ENCODE measurements at regions not wholly inside any gene's neighbourhood (a gene's known extent, or its start where the extent isn't known, plus 50 kb on each side); places are given as distances from the start of the nearest gene placed in this dataset.

- POLR2A ChIA-PET (ENCODE audit: unreplicated experiment) = no interaction called here
- TF ChIP-seq EZH2phosphoT487 (IDR thresholded peaks at IDR 0.05; ENCODE audit: borderline replicate concordance, low read length) (no peak), CTCF (conservative IDR thresholded peaks at IDR 0.05; ENCODE audit: low read depth, low read length) (no peak), EZH2 (IDR thresholded peaks at IDR 0.05; ENCODE audit: low read length, unreplicated experiment) (no peak)
Observed at GRCh38 chr16:6038941-6039645, 941.5 kb upstream of the EEF2KMT start.

GRCh38 chr16:6035161-6035560 lies 937.6 kb upstream of the EEF2KMT start:
- Histone ChIP-seq H3K9me2 (replicated peaks; ENCODE audit: low read length) (no peaks in the 10 kb centered on the region), H3K9me3 (ENCODE audit: low read length) (no peaks in the 10 kb centered on the region), H3K4me3 (ENCODE audit: low read length) (no peak overlapping the region), H4K20me1 (ENCODE audit: low read length) (no peaks in the 10 kb centered on the region), H3K9ac (ENCODE audit: low read length) (no peak overlapping the region), H3K27ac (ENCODE audit: low read length) (no peak overlapping the region), H2AFZ (ENCODE audit: low read length) (no peak overlapping the region), H3K27me3 (ENCODE audit: low read length) (no peaks in the 10 kb centered on the region), H3K4me1 (ENCODE audit: insufficient read depth, low read length) (no peaks in the 10 kb centered on the region), H3K79me2 (ENCODE audit: low read length) (no peaks in the 10 kb centered on the region), H3K36me3 (ENCODE audit: low read depth, low read length) (no peaks in the 10 kb centered on the region), H3F3A (ENCODE audit: low read length, unreplicated experiment) (no peaks in the 10 kb centered on the region), H3K4me2 (ENCODE audit: low read length) (no peak overlapping the region)
- no peak for ATAC-seq
- intact Hi-C loops (cut with micrococcal nuclease) = no loop called here
- DNase-seq = no peak
- CTCF ChIA-PET = no interaction called here
- TF ChIP-seq EZH2 (IDR thresholded peaks at IDR 0.05; ENCODE audit: low read length, unreplicated experiment) (no peak), EZH2phosphoT487 (IDR thresholded peaks at IDR 0.05; ENCODE audit: borderline replicate concordance, low read length) (no peak), CTCF (conservative IDR thresholded peaks at IDR 0.05; ENCODE audit: low read depth, low read length) (no peak)
- POLR2A ChIA-PET (ENCODE audit: unreplicated experiment) = no interaction called here
- BruUV-seq (replicated peaks) = no TSS peak

More at GRCh38 chr16:6038941-6039645, 941.5 kb upstream of the EEF2KMT start:
- BruUV-seq (replicated peaks) = no TSS peak
- ATAC-seq (no peak), DNase-seq (no peak)
- no peak overlapping the region for H3K9ac ChIP-seq (ENCODE audit: low read length)
- intact Hi-C loops (cut with micrococcal nuclease) = no loop called here
- H3K4me2 ChIP-seq (ENCODE audit: low read length) = no peak overlapping the region
- H3K27ac ChIP-seq (ENCODE audit: low read length) = no peak overlapping the region
- H3K27me3 ChIP-seq (ENCODE audit: low read length) = no peaks in the 10 kb centered on the region
- no peaks in the 10 kb centered on the region for H3F3A ChIP-seq (ENCODE audit: low read length, unreplicated experiment)
- H3K4me3 ChIP-seq (ENCODE audit: low read length) = no peak overlapping the region
- H3K4me1 ChIP-seq (ENCODE audit: insufficient read depth, low read length) = no peaks in the 10 kb centered on the region
- H2AFZ ChIP-seq (ENCODE audit: low read length) = no peak overlapping the region
- no peaks in the 10 kb centered on the region for H3K79me2 ChIP-seq (ENCODE audit: low read length)
- no peaks in the 10 kb centered on the region for H3K9me2 ChIP-seq (replicated peaks; ENCODE audit: low read length)
- no peaks in the 10 kb centered on the region for H4K20me1 ChIP-seq (ENCODE audit: low read length)
- H3K9me3 ChIP-seq (ENCODE audit: low read length) = no peaks in the 10 kb centered on the region
- CTCF ChIA-PET = no interaction called here
- no peaks in the 10 kb centered on the region for H3K36me3 ChIP-seq (ENCODE audit: low read depth, low read length)

GRCh38 chr16:6034511-6034910 lies 936.9 kb upstream of the EEF2KMT start:
- Histone ChIP-seq H3K27ac (ENCODE audit: low read length) (no peak overlapping the region), H3K9me3 (ENCODE audit: low read length) (no peaks in the 10 kb centered on the region), H3K4me3 (ENCODE audit: low read length) (no peak overlapping the region), H3K4me2 (ENCODE audit: low read length) (no peak overlapping the region), H3K9me2 (replicated peaks; ENCODE audit: low read length) (no peaks in the 10 kb centered on the region), H3F3A (ENCODE audit: low read length, unreplicated experiment) (no peaks in the 10 kb centered on the region), H3K27me3 (ENCODE audit: low read length) (no peaks in the 10 kb centered on the region), H4K20me1 (ENCODE audit: low read length) (no peaks in the 10 kb centered on the region), H3K36me3 (ENCODE audit: low read depth, low read length) (no peaks in the 10 kb centered on the region), H3K4me1 (ENCODE audit: insufficient read depth, low read length) (no peaks in the 10 kb centered on the region), H3K79me2 (ENCODE audit: low read length) (no peaks in the 10 kb centered on the region), H2AFZ (ENCODE audit: low read length) (no peak overlapping the region), H3K9ac (ENCODE audit: low read length) (no peak overlapping the region)
- no TSS peak for BruUV-seq (replicated peaks)
- no peak for ATAC-seq
- DNase-seq = no peak
- POLR2A ChIA-PET (ENCODE audit: unreplicated experiment) = no interaction called here
- CTCF ChIA-PET = no interaction called here
- intact Hi-C loops (cut with micrococcal nuclease) = no loop called here
- TF ChIP-seq EZH2phosphoT487 (IDR thresholded peaks at IDR 0.05; ENCODE audit: borderline replicate concordance, low read length) (no peak), EZH2 (IDR thresholded peaks at IDR 0.05; ENCODE audit: low read length, unreplicated experiment) (no peak)
